ENCODE measurements at regions not wholly inside any gene's neighbourhood (a gene's known extent, or its start where the extent isn't known, plus 50 kb on each side); places are given as distances from the start of the nearest gene placed in this dataset.

GRCh38 chr6:80503660-80504059 lies 397.2 kb downstream of the BCKDHB start (continued):
- no peak for TF ChIP-seq ZNF281 (CRISPR knock-in tag; IDR thresholded peaks at IDR 0.05)

GRCh38 chr6:80502871-80503270 lies 396.4 kb downstream of the BCKDHB start:
- TF ChIP-seq ELF4 (CRISPR knock-in tag; IDR thresholded peaks at IDR 0.05; ENCODE audit: low read depth): no peak
- TF ChIP-seq E2F5 (CRISPR knock-in tag; IDR thresholded peaks at IDR 0.05): no peak
- no peak for TF ChIP-seq ZNF671 (CRISPR knock-in tag; IDR thresholded peaks at IDR 0.05)
- no peak for TF ChIP-seq CTCF (IDR thresholded peaks at IDR 0.05)
- no peak for TF ChIP-seq ETV6 (CRISPR knock-in tag; IDR thresholded peaks at IDR 0.05)
- TF ChIP-seq GTF2I (CRISPR knock-in tag; conservative IDR thresholded peaks at IDR 0.05): no peak
- no peak for TF ChIP-seq AR (CRISPR knock-in tag; IDR thresholded peaks at IDR 0.05)
- TF ChIP-seq IRF1 (CRISPR knock-in tag; IDR thresholded peaks at IDR 0.05): no peak
- TF ChIP-seq RORB (CRISPR knock-in tag; IDR thresholded peaks at IDR 0.05): no peak
- no peak for TF ChIP-seq KAT7 (CRISPR knock-in tag; IDR thresholded peaks at IDR 0.05; ENCODE audit: borderline replicate concordance)
- no peak for TF ChIP-seq ZNF219 (CRISPR knock-in tag; IDR thresholded peaks at IDR 0.05; ENCODE audit: borderline replicate concordance)
- TF ChIP-seq HMGXB4 (CRISPR knock-in tag; IDR thresholded peaks at IDR 0.05): no peak
- TF ChIP-seq E2F1 (CRISPR knock-in tag; IDR thresholded peaks at IDR 0.05): no peak
- no peak for TF ChIP-seq OVOL2 (CRISPR knock-in tag; IDR thresholded peaks at IDR 0.05; ENCODE audit: borderline replicate concordance)
- TF ChIP-seq TEAD1 (CRISPR knock-in tag; IDR thresholded peaks at IDR 0.05): no peak
- POLR2A ChIA-PET: no interaction called here
- H3K9me3 Mint-ChIP-seq: peaks cover 6% of the 10 kb centered on the region
- ATAC-seq: no peak
- H3K4me3 Mint-ChIP-seq: no peak overlapping the region
- H3K4me1 Mint-ChIP-seq: peaks cover 17% of the 10 kb centered on the region
- no peaks in the 10 kb centered on the region; the same call in 1 of the 2 replicates for H3K27me3 Mint-ChIP-seq (ENCODE audit: low read depth)
- CTCF ChIA-PET: no interaction called here
- DNase-seq (ENCODE audit: low spot score): no peak
- no peak overlapping the region for H3K27ac Mint-ChIP-seq
- peaks cover 5% of the 10 kb centered on the region; the same call in 1 of the 2 replicates for H3K36me3 Mint-ChIP-seq

Measured in WTC11 (cell line).